GM20431 (cell line): ENCODE measurements at regions not wholly inside any gene's neighbourhood (a gene's known extent, or its start where the extent isn't known, plus 50 kb on each side); places are given as distances from the start of the nearest gene placed in this dataset.

Experiments used
- in situ Hi-C: fragments of 300-500 bp; cut with MseI, MboI; formaldehyde crosslinking; loops from one replicate; pipeline ENCODE4 v1.15.0; 2020; ENCODE audit warnings: low sequenced_read_pairs; ENCODE audit not compliant: unreplicated experiment

- in situ Hi-C loops = no loop called here
Observed at GRCh38 chr13:69459346-69459745, 648.3 kb upstream of the ATXN8OS start.

- in situ Hi-C loops = no loop called here
Observed at GRCh38 chr13:69458013-69458412, 649.6 kb upstream of the ATXN8OS start.

GRCh38 chr13:69450245-69450644, 657.4 kb upstream of the ATXN8OS start:
- in situ Hi-C loops = no loop called here

GRCh38 chr13:69425235-69425634, 682.4 kb upstream of the ATXN8OS start:
- in situ Hi-C loops = no loop called here

- in situ Hi-C loops = no loop called here
Observed at GRCh38 chr13:69423844-69424243, 683.8 kb upstream of the ATXN8OS start.

GRCh38 chr13:69418319-69418718, 689.3 kb upstream of the ATXN8OS start:
- in situ Hi-C loops = no loop called here

- in situ Hi-C loops = no loop called here
Observed at GRCh38 chr13:69410761-69411160, 696.9 kb upstream of the ATXN8OS start.

- in situ Hi-C loops = no loop called here
Observed at GRCh38 chr13:69391756-69392155, 715.9 kb upstream of the ATXN8OS start.

- in situ Hi-C loops = no loop called here
Observed at GRCh38 chr13:69389899-69390298, 717.7 kb upstream of the ATXN8OS start.

- in situ Hi-C loops = no loop called here
Observed at GRCh38 chr13:69373747-69374425, 733.7 kb upstream of the ATXN8OS start.

GRCh38 chr13:69363360-69363759, 744.3 kb upstream of the ATXN8OS start:
- in situ Hi-C loops = no loop called here

- in situ Hi-C loops = no loop called here
Observed at GRCh38 chr13:69331245-69331644, 776.4 kb upstream of the ATXN8OS start.

GRCh38 chr13:69324090-69324886, 783.3 kb upstream of the ATXN8OS start:
- in situ Hi-C loops = no loop called here

- in situ Hi-C loops = no loop called here
Observed at GRCh38 chr13:69319656-69320055, 788.0 kb upstream of the ATXN8OS start.

GRCh38 chr13:69315039-69315438, 792.6 kb upstream of the ATXN8OS start:
- in situ Hi-C loops = no loop called here

- in situ Hi-C loops = no loop called here
Observed at GRCh38 chr13:69306766-69307165, 800.9 kb upstream of the ATXN8OS start.

GRCh38 chr13:69300131-69300530, 807.5 kb upstream of the ATXN8OS start:
- in situ Hi-C loops = no loop called here

- in situ Hi-C loops = no loop called here
Observed at GRCh38 chr13:69296130-69296529, 811.5 kb upstream of the ATXN8OS start.

GRCh38 chr13:69292789-69293425, 814.7 kb upstream of the ATXN8OS start:
- in situ Hi-C loops = no loop called here

GRCh38 chr13:69291292-69291906, 816.2 kb upstream of the ATXN8OS start:
- in situ Hi-C loops = no loop called here

GRCh38 chr13:69288026-69288425, 819.6 kb upstream of the ATXN8OS start:
- in situ Hi-C loops = no loop called here
